GM12875 (cell line): ENCODE measurements at regions not wholly inside any gene's neighbourhood (a gene's known extent, or its start where the extent isn't known, plus 50 kb on each side); places are given as distances from the start of the nearest gene placed in this dataset.
"Not testable (repeated sequence)": the region's sequence is repeated elsewhere in the genome, so short reads cannot be mapped to it uniquely, and the experiment has no call there.

Experiments
- H3K4me3 ChIP-seq: one replicate; pipeline ENCODE4 v1.5.1; 2011; ENCODE audit warnings: low read depth, low read length, control low read depth
- CTCF ChIP-seq: IDR thresholded peaks from 2 replicates; pipeline ENCODE4 v1.5.1; 2011; ENCODE audit warnings: low read depth, mild to moderate bottlenecking, control low read depth, inconsistent platforms, low read length, moderate library complexity, borderline replicate concordance; ENCODE audit not compliant: insufficient read depth

- no peak for TF ChIP-seq CTCF
- H3K4me3 ChIP-seq: no peak overlapping the region
Measured at GRCh38 chr17:14547016-14547415, 246.1 kb downstream of the HS3ST3B1 start.

GRCh38 chr17:14545156-14545906 is 244.4 kb downstream of the HS3ST3B1 start:
- no peak for TF ChIP-seq CTCF
- H3K4me3 ChIP-seq: no peak overlapping the region

GRCh38 chr17:14541714-14542113 is 240.8 kb downstream of the HS3ST3B1 start:
- no peak for TF ChIP-seq CTCF

GRCh38 chr17:14539801-14540200 is 238.9 kb downstream of the HS3ST3B1 start:
- H3K4me3 ChIP-seq: no peak overlapping the region
- no peak for TF ChIP-seq CTCF

More at GRCh38 chr17:14541714-14542113, 240.8 kb downstream of the HS3ST3B1 start:
- H3K4me3 ChIP-seq: no peak overlapping the region

GRCh38 chr17:14532242-14532641 is 231.4 kb downstream of the HS3ST3B1 start:
- not testable (repeated sequence) for H3K4me3 ChIP-seq

GRCh38 chr17:14525551-14526455 is 224.9 kb downstream of the HS3ST3B1 start:
- H3K4me3 ChIP-seq: no peak overlapping the region
- no peak for TF ChIP-seq CTCF

GRCh38 chr17:14522795-14523387 is 222.0 kb downstream of the HS3ST3B1 start:
- H3K4me3 ChIP-seq: no peak overlapping the region

GRCh38 chr17:14518919-14519318 is 218.0 kb downstream of the HS3ST3B1 start:
- not testable (repeated sequence) for H3K4me3 ChIP-seq

More at GRCh38 chr17:14522795-14523387, 222.0 kb downstream of the HS3ST3B1 start:
- TF ChIP-seq CTCF: no peak
